ENCODE measurements at regions not wholly inside any gene's neighbourhood (a gene's known extent, or its start where the extent isn't known, plus 50 kb on each side); places are given as distances from the start of the nearest gene placed in this dataset.
"Not testable (repeated sequence)": the region's sequence is repeated elsewhere in the genome, so short reads cannot be mapped to it uniquely, and the experiment has no call there.

GRCh38 chr6:8174571-8174970, 72.2 kb upstream of the EEF1E1 start:
- Histone ChIP-seq H3K9me3 (no peaks in the 10 kb centered on the region), H3K36me3 (no peaks in the 10 kb centered on the region), H3K4me3 (no peak overlapping the region), H3K4me1 (no peaks in the 10 kb centered on the region), H3K27me3 (no peaks in the 10 kb centered on the region), H3K27ac (no peak overlapping the region)
- TF ChIP-seq CTCF (IDR thresholded peaks at IDR 0.05) = no peak
- no peak for DNase-seq (ENCODE audit: low spot score)

- no peak for TF ChIP-seq CTCF (IDR thresholded peaks at IDR 0.05)
- no peaks in the 10 kb centered on the region for H3K4me1 ChIP-seq
- H3K27ac ChIP-seq = no peak overlapping the region
- H3K9me3 ChIP-seq = no peaks in the 10 kb centered on the region
- no peaks in the 10 kb centered on the region for H3K27me3 ChIP-seq
- no peak overlapping the region for H3K4me3 ChIP-seq
- H3K36me3 ChIP-seq = no peaks in the 10 kb centered on the region
- no peak for DNase-seq (ENCODE audit: low spot score)
Measured at GRCh38 chr6:8172530-8172929, 70.2 kb upstream of the EEF1E1 start.

GRCh38 chr6:8170754-8171153, 68.4 kb upstream of the EEF1E1 start:
- TF ChIP-seq CTCF (IDR thresholded peaks at IDR 0.05) = no peak
- H3K9me3 ChIP-seq = no peaks in the 10 kb centered on the region
- no peak for DNase-seq (ENCODE audit: low spot score)
- no peak overlapping the region for H3K4me3 ChIP-seq
- H3K4me1 ChIP-seq = no peaks in the 10 kb centered on the region
- H3K36me3 ChIP-seq = no peaks in the 10 kb centered on the region
- no peak overlapping the region for H3K27ac ChIP-seq
- H3K27me3 ChIP-seq = no peaks in the 10 kb centered on the region

GRCh38 chr6:8170245-8170644, 67.9 kb upstream of the EEF1E1 start:
- Histone ChIP-seq H3K27me3 (no peaks in the 10 kb centered on the region), H3K36me3 (no peaks in the 10 kb centered on the region), H3K9me3 (no peaks in the 10 kb centered on the region), H3K27ac (no peak overlapping the region), H3K4me3 (no peak overlapping the region), H3K4me1 (no peaks in the 10 kb centered on the region)
- no peak for DNase-seq (ENCODE audit: low spot score)
- TF ChIP-seq CTCF (IDR thresholded peaks at IDR 0.05) = no peak

- DNase-seq (ENCODE audit: low spot score) = no peak
- H3K4me3 ChIP-seq = no peak overlapping the region
- no peaks in the 10 kb centered on the region for H3K36me3 ChIP-seq
- no peak overlapping the region for H3K27ac ChIP-seq
- H3K27me3 ChIP-seq = no peaks in the 10 kb centered on the region
- TF ChIP-seq CTCF (IDR thresholded peaks at IDR 0.05) = no peak
- H3K9me3 ChIP-seq = no peaks in the 10 kb centered on the region
- no peaks in the 10 kb centered on the region for H3K4me1 ChIP-seq
Measured at GRCh38 chr6:8166156-8166555, 63.8 kb upstream of the EEF1E1 start.

GRCh38 chr6:8165008-8165407, 62.7 kb upstream of the EEF1E1 start:
- DNase-seq (ENCODE audit: low spot score); H3K4me3 ChIP-seq; H3K9me3 ChIP-seq; H3K4me1 ChIP-seq; H3K27me3 ChIP-seq; H3K36me3 ChIP-seq; H3K27ac ChIP-seq: not testable (repeated sequence)

- not testable (repeated sequence) for H3K27ac ChIP-seq; H3K9me3 ChIP-seq; H3K4me3 ChIP-seq; H3K36me3 ChIP-seq; H3K27me3 ChIP-seq; DNase-seq (ENCODE audit: low spot score); H3K4me1 ChIP-seq
Measured at GRCh38 chr6:8164281-8164680, 61.9 kb upstream of the EEF1E1 start.

Data from right atrium auricular region (tissue), 2 donors.